NCI-H2227 (cell line): ENCODE measurements at regions not wholly inside any gene's neighbourhood (a gene's known extent, or its start where the extent isn't known, plus 50 kb on each side); places are given as distances from the start of the nearest gene placed in this dataset.

Experiments
- DNase-seq: peaks from one replicate; lab custom pipeline; 2025; ENCODE audit not compliant: unreplicated experiment; lab: John Stamatoyannopoulos, UW

- no peak for DNase-seq
These were observed 447.3 kb downstream of the FGF9 start for GRCh38 chr13:22118158-22118557.

DNA sequence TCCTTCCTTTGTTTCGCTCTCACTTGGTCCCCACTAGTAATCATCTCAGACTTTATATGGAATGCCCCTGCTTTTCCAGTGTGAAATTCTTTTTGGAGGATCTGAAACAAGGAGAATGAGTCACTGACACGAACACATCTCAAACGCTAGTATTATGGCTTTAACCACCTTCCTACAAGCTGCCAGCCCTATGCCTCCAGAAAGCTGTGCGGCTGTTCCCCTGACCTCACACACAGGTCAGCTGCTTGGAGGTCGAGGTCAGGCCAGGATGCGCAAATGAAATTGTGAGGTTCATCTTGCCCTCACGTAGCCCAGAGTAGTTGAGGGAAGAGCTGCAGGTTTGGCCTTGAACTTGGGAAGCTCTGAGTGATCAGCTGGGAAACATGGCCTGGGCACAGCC lies 449.8 kb downstream of the FGF9 start:
- DNase-seq, result no peak

- no peak for DNase-seq
These were observed 450.4 kb downstream of the FGF9 start for GRCh38 chr13:22121146-22121739.

DNA sequence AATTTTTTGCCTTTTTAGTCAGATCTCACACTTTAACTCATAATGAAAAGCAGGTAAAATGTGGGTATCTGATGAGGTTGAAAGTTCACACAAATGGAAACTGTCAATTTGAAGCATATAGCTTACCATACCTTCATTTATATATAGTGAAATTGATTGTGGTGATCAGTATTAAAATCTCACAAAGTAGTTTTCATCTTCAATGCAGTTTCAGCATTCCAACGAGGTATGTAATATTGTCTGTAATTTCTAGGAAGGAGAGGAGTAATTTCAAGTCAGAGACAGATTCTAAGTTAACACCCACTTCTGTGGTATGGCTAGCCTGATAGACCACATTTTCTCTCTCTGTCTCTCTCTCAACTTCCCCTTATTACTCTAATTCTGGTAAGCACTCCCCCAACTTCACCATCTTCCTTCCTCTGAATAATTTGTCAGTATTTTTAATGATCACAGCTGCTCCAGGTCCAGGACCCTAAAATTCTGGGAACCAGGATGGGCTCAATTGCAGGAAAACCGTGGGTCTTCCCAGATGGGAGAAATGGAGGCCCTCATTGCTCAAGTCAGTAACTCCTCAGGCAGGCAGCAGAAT lies 455.7 kb downstream of the FGF9 start:
- DNase-seq, result no peak

DNA sequence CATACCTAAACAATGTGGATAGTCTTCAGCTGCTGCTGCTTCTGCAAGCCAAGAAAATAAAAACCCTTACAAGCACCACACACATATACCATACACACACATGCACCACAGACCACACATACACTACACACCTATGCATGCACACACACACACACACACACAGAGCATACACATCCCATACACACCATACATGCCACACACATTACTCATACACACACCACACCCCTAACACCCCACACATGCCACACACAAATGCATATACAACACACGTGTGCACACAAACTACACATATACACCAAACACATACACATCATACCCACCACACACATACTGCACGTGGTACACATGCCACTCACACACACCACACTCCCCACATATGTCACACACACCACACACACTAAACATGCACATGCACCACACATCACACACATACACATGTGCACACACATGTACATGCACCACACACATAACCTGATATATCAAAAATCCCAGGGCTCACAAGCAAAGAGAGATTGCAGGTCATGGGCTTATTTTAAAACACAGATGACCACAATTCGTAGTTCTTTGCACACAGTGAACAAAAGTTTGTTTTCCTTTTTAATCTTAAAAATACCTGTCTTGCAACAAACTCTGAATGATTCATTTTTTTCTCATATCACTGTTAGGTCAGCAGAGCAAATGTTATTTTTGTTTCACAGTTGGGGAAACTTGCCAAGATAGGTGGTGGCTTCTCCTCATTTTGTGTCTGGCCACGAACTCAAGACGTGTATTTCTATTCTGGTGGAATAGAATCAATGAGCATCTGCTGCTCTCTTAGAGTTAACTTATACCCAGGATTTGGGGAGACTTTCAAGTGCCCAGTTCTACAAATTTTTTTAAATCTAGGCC lies 456.6 kb downstream of the FGF9 start:
- no peak for DNase-seq

- DNase-seq, result no peak
These were observed 457.9 kb downstream of the FGF9 start for GRCh38 chr13:22128441-22129408.

- DNase-seq, result no peak
These were observed 459.4 kb downstream of the FGF9 start for GRCh38 chr13:22130254-22130653.

DNA sequence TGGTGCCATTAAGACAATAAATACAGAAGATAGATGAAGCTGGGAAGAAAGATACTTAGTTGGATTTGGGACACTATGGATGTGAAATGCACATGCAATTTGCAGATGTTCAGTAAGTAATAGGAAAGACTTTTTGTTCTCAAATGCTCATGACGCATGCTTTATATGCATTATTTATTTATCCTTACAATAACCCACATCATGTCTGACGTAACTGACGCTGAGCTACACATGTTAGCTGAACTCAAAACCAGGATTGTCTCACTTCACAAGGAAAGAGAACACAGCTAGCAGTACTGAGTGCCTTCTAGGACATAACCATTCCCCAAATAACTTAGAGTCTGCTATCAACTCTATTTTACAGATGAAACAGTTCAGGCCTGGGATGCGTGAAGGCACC lies 463.4 kb downstream of the FGF9 start:
- no peak for DNase-seq

DNA sequence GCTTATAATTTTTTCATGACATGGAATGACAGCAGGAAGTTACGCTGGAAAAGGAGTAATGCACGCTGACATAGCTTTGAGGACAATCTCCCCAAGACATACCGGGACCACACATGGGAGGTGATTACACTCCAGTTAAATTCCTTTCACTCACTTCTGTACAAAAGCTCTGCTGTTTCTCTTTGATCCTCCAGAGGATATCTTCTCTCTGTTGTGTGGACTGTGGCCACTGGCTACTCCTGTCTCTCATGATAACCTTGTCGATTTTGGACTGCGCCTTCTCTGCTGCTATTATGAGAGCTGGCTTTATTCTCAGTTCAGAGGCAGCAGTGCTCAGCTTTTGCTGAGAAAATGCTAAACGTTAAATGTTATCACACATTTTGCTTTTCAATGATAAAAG lies 464.6 kb downstream of the FGF9 start:
- no peak for DNase-seq

DNA sequence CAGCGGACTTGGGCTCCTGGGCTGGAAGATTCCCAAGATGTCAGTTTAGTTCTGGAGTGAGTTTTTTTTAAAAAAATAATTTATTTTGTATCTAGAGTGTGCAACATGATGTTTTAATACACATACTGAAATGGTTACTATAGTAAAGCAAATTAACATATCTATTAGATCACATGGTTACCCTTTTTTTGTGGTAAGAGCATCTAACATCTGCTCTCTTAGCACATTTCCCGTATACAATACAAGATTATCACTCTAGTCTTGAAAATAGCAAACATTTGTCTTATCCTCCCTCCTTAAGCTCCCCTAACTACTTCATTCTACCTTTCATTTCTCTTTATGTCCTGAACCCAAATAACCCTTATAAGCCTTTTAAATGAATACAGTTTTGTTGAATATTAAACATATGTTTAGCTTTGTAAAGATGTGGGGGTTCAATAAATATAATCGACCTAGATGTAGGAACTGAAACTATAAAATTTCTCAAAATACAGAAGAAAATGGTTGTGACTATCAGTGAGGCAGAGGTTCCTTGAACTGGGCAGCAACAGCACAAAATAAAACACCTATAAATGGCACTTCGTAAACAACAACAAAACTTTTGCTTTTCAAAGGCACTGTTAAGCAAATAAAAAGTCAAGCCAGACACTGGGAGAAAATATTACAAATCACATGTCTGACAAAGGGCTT lies 466.6 kb downstream of the FGF9 start:
- DNase-seq, result no peak

DNA sequence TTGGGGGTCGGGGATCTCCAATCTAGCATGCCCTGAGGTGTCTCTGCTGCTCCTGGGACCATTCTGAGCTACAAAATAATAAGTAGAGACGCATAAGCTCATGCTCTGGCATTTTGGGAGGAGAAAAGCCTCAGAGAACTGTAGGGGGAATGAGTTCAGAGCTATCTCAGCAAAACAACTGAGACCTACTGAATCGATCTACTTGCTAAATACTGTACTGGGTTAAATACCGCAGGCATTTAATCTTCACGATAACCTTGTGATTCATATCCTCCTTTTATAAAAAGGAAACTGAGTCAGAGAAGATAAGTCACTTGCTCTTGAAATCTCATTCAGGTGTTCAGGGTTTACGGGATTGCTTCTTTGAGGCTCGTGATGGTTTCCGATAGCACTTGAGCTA lies 468.1 kb downstream of the FGF9 start:
- DNase-seq, result no peak

GRCh38 chr13:22141716-22142115 lies 470.8 kb downstream of the FGF9 start:
- DNase-seq, result no peak

GRCh38 chr13:22143671-22144070 lies 472.8 kb downstream of the FGF9 start:
- DNase-seq, result no peak

GRCh38 chr13:22144806-22145205 lies 473.9 kb downstream of the FGF9 start:
- no peak for DNase-seq

- no peak for DNase-seq
These were observed 477.3 kb downstream of the FGF9 start for GRCh38 chr13:22148187-22148586.

DNA sequence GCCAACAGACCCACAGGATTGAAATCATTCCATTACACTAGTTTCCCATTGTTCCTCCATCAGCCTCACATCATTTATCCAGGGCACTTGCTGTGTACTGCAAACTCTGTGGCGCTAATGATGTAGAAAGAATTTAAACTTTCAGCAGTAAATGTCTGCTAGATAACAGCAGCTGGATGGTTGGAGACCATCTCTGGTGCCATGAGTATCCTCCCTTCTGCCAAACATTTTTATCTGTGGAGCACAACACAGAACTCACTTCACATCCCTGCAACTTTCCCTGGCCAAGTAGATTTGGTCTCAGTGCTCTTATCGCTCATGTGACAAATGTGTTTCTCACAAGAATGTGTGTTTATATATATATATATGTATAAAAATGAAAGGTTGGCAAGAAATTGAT lies 481.9 kb downstream of the FGF9 start:
- DNase-seq, result no peak

GRCh38 chr13:22154041-22154440 lies 483.2 kb downstream of the FGF9 start:
- DNase-seq, result no peak

DNA sequence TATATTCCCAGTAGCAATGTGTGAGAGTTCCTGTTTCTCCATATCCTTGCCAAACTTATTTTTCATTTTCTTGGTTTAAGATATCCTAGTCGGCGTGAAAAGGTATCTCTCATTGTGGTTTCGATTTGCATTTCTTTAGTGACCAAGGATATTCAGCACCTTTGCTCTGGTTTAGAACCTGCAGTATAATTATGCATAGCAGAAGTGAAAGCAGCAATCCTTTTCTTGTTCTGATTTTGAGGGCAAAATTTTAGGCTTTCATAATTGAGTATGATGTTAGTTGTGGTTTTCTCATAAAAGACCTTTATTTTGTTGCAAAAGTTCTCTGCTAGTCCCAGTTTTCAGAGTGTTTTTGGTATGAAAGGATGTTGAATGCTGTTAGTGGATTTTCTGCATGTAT lies 491.0 kb downstream of the FGF9 start:
- no peak for DNase-seq

DNA sequence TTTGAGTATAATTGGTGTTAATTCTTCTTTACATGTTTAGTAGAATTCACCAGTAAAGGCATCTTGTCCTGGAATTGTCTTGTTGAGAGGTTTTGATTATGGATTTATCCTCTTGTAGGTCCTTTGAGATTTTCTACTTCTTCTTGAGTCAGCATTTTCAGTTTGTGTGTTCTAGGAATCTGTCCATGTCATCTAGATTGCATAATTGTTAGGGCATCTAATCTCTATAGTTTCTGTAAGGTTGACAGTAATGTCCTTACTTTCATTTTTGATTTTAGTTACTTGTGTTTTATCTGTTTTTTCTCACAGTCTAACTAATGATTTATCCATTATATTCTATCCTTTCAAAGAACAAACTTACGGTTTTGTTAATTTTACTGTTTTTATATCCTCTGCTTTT lies 492.0 kb downstream of the FGF9 start:
- no peak for DNase-seq

DNA sequence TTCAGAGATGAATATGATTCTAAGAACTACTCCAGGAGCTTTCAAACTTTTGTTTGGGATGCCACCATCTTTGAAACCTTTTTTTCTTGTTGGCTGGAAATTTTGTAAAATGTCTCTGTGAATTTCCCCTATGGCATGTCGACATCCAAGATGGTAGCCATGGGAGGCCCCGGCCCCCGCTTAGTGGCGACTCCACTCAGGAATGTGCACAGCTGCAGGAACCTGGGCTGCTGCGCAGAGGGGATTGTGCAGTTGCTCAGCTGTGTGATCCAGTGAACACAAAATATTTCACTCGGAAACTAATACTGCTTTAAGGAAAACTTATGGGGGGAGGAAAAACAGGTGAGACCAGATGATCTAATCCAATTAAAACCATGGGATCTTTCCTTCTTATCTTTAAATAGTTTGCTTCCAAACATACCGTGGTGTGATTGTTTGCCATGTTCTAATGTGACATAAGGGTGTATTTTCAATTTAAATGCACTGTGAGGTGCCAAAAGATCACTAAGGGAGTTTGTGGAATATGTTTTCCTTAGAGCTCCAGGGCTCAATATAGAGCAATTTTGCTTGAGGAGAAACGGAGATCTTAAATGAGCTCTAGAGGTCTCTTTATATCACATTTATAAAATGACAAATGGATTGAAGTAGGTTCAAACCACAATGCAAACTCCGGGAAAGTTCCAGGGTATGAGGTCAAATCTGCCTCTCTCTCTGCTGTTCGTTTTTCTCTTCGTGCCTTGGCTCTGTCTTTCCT lies 497.7 kb downstream of the FGF9 start:
- DNase-seq, result no peak
